Mesenteric fat pad (tissue), 1 donor: ENCODE measurements at regions not wholly inside any gene's neighbourhood (a gene's known extent, or its start where the extent isn't known, plus 50 kb on each side); places are given as distances from the start of the nearest gene placed in this dataset.

ENCODE experiments used
- DNase-seq: peaks from one replicate; pipeline ENCODE4 v3.0.0-alpha.2; 2020; ENCODE audit warnings: low spot score
- donor health status: DM: yes; HTN: yes; CAD: no.

DNA sequence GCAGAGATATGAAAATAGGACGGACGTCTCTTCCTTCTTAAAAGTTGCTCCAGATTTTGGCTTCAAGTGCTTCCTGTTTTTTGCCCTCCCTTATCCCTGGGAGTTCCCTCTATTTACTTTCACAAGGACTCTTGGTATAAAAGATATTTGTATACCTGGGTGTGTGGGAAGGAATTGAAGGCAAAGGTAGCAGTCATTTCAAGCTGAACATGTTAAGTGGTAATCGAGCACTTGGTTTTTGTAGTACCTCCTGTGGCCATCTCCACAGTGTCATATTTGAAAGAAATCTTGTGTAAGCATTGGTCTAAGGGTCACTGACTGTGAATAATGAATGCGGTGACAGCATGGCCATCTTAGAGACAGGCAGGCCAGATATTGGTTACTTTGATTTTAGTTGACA is 593.6 kb downstream of the MTRR start:
- no peak for DNase-seq

DNA sequence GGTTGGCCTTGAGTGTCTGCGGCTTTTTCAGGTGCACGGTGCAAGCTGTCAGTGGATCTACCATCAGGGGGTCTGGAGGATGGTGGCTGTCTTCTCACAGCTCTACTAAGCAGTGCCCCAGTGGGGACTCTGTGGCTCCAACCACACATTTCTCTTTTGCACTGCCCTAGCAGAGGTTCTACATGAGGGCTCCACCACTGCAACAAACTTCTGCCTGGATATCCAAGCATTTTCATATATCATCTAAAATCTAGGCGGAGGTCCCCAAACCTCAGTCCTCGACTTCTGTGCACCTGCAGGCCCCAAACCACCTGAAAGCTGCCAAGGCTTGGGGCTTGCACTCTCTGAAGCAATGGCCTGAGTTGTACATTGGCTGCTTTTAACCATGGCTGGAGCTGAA is 601.5 kb downstream of the MTRR start:
- no peak for DNase-seq

DNA sequence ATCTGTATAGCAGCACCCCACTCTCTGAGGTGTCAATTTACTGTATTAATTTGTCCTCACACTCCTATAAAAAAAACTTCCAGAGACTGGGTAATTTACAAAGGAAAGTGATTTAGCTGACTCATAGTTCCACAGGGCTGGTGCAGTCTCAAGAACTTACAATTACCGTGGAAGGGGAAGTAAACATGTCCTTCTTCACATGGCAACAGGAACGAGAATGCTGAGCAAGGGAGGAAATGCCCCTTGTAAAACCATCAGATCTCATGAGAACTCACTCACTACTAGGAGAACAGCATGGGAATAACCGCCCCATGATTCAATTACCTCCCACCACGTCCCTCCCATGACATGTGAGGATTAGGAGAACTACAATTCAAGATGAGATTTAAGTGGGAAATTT is 602.6 kb downstream of the MTRR start:
- no peak for DNase-seq

DNA sequence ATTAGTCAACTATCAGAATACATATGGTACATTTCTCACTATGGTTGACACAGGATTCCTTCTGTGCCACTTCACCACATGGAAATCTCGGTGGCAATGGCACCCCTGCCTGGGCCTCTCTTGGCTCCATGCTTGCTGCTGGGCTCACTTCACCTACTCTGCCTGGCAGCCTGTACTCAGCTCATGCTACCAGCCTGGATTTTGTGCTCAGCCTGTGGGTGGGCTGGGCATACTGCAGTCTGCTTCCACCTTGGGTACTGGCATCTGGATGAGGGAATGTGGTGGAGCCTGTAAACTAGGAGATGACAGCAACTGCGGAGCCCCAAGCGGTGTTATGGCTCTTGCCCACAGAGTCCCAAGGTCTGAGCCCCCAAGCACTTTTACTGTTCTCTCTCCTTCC is 604.1 kb downstream of the MTRR start:
- peak; percentile 64 for DNase-seq

DNA sequence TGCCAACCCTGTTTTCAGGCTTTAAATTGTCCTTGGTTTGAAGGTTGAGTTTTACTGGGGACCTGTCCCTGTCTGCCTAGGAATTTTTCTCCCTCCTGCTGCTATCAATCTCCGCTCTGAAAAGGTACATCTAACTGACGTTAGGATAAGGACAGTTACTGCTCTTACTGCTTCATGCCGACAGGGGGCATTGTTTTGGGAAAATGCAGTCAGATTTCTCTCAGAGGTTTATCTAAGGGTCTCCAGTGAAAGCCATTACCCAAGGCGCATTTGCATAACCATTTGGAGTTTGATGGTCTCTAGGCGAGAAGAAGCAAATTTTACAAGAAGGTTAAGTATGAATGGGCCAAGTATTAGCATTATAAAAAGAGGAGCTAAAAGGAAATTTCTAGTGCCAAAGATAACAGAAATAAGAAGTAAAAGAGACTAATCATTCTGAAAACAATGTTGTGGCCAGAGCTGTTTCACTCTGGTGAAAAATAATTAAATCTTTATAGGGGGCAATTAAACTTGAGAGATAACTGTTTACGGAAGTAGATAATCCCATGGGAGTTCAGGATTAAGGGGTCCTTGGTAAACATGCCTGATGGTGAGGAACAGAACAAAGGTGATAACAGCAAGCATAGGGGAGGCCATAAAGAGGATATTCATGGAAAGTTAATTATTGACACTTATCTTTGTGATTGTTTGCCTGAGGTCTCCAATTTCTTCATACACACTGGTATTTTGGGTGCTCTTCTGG is 605.0 kb downstream of the MTRR start:
- DNase-seq: no peak

DNA sequence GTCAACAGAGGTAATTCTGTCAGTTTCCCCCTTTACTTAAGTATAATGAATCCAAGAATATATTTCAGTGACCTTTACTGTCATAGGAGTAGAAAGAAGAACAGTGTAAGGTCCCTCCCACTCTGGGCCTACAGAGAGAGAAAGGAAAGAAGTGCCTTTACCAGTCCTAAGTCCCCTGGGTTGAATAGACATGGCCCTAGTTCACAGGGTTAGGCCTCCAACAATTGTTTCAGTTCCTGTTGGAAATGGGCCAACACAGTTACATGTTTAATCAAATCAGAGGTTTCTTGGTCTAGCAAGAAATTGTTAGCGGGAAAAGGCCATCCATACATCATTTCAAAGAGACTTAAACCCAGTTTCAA is 605.6 kb downstream of the MTRR start:
- no peak for DNase-seq

DNA sequence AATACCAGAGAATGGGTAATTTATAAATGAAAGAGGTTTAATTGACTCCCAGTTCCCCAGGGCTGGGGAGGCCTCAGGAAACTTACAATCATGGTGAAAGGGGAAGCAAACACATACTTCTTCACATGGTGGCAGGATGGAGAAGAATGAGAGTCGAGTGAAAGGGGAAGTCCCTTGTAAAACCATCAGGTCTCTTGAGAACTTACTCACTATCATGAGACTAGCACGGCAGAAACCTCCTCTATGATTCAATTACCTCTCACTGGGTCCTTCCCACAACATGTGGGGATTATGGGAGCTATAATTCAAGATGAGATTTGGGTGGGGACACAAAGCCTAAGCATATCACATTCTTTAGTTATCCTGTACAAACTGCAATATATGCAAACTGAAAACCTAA is 609.4 kb downstream of the MTRR start:
- no peak for DNase-seq

DNA sequence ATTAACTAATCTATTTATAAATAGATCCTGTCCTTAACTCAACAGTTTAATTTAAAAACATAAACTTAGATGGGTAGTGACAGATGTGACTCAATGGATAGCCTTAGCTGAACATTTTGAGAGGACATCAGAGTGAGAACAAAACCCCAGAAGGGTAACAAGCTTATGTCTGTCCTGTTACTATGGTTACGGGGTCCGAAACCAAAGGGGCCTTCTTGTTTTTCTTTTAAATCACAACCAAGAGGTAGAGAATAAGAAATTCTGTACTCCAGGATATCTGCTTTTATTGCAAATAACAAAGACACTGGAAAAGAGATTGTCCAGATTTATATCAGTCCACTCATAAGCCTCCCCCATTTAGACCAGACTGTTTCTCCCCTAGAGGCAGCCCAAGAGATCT is 612.1 kb downstream of the MTRR start:
- DNase-seq: no peak

DNA sequence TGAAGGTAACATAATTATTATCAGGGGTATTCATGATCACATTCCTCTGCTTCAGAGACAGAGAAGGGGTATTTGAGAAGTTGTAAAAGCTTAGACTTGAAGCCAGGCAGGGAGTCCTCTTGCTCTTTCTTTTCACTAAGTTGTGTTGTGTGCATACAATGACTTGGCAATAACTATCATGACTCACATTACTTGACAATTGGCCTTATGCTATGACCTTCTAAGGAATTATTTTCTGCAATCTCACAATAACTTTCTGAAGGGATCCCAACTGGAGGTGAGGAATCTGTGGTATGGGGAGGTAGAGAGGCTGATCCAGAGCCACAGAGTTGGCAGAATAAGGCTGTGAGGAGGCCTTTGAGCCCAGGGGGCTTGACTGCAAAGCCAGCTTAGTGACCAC is 622.3 kb downstream of the MTRR start:
- DNase-seq: no peak

DNA sequence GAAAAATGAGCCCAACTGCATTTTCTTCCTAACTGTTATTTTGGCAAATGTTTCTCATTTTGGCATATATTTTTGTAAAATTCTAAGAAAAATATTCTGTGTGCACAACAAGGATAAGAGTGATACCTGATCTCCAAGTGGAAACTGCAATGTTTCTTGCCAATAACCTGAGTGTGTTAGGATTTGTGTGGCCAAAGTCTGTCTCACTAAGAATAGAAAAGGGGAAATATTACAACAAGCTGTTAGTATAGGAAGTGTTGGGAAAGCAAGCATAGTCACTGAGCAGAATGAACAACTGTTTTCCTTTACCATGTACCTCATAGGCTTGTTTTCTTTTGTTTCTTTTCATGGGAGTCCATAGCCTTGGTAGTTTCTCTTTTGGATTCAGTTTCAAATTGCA is 624.2 kb downstream of the MTRR start:
- no peak for DNase-seq

DNA sequence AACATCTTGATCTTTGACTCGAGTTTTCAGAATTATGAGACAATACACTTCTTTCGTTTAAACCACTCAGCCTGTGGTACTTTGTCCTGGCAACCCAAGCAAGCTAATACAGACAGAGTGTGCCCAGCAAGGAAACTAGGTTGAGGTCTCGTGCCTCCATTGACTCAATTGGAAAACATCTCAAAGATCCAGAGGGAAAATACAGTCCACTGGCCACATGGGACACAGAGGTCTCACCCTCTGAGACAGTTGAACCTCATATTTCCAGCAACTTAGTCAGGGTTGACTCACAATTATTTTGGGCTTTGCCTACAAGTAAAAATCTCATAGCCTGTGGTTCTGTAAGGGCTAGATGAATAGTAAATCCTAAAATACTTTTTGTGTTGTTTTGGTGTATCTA is 631.5 kb downstream of the MTRR start:
- no peak for DNase-seq

DNA sequence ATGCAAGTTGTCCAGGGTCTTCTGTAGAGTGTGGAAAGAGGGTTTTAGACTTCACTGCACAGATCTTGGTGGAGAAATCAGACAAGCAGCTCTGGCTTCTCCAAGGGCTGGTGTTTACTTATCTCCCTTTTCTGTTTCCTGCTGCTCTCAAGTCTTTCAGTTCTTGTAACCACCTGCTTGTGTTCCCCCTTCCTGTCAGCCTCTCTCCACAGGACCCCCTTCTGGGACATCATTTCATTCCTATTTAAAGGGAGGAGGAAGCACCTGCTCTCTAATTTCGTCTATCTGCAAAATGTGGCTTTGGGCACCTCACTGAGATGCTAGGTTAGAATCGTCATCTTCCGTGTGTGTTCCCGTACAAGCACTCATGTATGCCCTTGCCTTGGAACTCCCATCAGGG is 636.2 kb downstream of the MTRR start:
- DNase-seq: no peak

DNA sequence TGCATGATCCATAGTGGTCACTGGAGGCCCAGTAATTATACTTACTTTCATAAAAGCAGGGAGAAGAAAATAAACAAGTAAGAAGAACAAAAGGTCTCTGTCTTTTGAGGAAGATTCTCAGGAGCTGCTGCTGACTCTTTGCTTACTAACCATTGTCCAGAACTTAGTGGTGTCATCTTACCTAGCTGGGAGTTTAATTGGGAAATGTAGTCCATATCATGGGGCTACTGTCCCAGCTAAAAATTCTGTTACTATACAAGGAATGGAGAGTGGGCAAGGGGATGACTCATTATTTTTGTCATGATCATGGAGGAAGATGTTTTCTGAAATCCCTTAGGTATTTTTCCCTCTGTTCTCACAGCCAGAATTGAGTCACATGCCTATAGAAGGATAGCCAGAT is 639.3 kb downstream of the MTRR start:
- DNase-seq: no peak

DNA sequence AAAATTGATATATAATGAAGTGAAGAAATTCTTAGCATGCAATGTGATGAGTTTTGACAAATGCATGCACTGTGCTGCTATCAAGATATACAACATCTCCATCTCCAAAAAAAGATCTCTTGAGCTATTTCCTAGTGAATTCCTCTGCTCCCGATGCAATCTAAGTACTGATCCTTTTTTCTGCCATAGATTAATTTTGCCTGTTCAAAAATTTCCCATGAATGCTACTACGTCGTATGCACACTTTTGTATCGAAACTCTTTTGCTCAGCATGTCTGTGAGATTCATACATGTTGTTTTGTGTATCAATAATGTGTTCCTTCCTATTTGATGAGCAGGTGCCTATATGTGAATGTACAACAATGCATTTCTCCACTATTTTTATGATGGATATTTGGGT is 647.4 kb downstream of the MTRR start:
- no peak for DNase-seq

DNA sequence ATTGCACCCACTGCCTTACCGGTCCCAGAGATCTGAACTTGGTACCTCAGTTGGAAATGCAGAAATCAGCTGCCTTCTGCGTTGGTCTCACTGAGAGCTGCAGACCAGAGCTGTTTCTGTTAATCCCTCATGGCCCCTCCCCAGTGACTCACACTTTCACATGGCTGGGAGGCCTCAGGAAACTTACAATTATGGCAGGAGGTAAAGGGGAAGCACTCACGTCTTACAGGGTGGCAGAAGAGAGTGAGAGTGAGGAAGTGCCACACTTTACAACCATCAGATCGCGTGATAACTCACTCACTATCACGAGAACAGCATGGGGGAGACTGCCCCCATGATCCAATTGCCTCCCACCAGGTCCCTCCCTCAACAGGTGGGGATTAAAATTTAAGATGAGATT is 648.5 kb downstream of the MTRR start:
- no peak for DNase-seq

DNA sequence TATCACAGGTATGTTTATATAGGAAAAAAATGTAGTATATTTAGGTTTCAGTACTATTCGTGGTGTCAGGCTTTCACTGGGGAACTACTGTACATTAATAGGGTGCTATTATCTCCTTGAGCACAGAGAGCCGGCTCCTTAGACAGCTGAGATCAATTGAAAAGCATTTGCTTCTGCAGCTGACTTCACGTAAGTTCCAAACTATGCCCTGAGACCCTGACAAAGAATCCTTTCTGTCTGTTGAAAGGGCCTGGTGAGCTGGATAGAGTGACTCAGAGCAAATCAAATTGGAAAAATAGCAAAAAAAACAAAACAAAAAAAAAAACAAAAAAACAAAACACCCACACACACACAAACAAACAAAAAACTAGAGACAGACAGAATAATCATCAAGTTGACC is 652.0 kb downstream of the MTRR start:
- no peak for DNase-seq

DNA sequence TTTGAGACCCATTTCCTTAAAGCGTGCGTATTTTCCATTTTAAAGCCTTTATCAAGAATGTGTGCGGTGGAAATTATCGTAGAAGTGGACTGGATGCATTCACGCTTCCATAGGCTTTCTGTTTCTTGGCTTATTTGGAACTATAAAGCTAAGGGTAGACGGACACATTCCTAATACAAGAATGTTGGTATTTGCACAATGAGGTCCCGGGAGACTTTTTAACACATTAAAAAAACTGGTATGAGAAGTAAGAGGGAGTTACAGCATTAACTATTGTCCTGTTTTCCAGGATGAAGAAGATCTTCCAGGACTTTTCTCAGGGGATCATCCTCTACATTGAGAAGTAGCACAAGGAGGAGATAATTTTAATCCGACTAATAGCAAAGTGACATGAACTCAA is 653.0 kb downstream of the MTRR start:
- no peak for DNase-seq

DNA sequence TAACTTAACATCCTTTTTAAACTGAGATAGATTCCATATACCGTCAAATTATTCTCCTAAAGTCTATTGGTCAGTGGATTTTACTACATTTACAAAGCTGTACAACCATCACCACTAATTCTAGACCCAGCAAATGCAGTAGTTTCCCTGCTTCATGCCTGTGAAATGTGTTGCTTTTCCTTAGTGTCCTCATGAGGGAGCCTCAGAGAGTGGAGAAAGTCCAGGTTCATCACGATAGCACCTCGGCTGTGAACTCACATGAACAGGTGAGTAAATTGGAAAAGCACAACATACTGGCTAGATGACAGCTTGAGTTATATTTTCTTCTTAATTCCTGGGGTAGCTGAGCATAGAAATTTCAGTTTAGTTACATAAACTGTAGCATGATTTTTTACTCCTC is 653.7 kb downstream of the MTRR start:
- no peak for DNase-seq

DNA sequence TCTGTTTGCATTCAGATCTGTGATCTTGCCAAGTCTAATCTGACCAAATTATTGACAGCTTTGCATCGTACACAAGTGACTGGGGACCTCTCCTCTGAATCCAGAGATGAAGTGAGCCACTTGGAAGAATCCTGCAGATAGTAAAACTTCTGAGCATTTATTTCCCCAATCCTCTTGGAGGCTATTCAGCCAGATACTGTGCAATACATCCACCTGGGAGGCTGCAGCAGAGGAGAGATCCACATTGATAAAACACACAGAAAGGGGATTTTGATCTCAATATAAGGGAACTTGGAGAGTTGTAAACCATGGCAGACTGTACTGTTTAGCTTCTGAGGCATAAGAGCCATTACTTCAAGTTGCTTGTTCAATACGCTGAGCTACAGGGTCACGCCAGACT is 654.6 kb downstream of the MTRR start:
- DNase-seq: no peak

DNA sequence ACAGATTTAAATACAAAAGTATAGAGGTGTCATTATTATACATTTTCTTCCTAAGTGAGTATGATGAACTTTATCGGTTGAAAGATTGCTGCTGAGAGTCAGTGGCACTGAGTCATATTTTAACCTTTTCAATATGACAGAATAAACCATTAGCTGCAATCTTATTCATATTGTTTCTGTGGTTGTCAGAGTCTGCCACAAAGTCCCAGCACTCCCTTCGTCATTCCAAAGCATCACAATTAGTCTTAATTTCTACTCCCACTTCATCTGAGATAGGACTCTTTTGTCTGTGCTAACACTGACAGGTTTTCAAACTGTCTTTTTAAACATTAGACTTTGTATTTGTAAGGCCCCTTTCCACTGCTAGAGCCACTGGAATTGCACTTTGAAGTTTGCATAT is 656.9 kb downstream of the MTRR start:
- no peak for DNase-seq

DNA sequence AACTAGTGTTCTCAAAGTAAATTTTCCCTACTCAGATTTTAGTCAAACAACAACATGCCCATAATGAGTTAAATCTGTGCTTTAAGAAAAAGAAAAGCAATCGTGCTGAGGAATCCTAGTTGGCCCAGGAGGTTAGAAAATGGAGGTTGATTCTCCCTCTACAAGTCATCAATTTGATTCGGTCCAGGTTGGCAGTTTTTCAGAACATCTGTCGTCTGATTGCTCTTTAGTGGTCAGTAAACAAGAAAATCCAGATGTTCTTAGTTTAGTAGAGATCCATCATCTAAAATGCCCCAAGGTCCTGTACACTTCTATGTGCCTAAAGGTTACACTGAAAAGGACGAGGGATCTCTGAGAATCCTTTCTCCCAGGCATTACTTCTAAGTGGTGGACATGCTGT is 659.2 kb downstream of the MTRR start:
- no peak for DNase-seq

DNA sequence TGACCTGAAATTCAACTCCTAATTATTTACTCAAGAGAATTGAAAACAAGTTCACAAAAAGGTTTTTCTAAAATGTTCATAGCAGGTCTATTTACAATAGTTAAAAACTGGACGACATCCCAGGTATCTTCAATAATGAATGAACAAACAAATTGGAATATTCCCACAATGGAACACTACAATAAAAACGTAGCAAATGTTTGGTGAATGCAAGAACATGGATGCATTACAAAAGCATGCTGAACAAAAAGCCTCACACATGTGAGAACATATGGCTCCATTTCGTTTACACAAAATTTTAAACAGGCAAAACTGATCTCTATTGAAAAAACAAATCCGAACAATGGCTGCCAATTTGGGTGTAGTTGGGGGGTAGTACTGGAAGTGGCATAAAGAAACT is 669.9 kb downstream of the MTRR start:
- no peak for DNase-seq

DNA sequence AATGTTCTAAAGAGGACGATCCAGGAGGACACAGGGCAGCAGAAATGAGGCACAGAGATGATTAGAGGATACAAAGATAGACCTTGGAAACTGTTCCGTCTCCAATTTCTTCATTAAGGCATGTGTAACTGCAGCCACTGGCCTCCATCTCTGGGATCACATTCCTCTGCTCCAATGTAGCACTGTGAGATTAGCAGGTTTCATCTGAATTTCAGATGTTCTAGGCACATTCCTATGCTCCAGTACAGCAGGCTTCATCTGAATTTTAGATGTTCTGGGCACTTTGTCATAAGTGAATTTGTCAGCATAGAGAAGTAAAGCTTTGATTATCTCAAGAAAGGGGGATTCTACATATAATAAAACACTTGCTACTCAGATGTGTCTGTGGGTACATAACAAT is 671.4 kb downstream of the MTRR start:
- no peak for DNase-seq

DNA sequence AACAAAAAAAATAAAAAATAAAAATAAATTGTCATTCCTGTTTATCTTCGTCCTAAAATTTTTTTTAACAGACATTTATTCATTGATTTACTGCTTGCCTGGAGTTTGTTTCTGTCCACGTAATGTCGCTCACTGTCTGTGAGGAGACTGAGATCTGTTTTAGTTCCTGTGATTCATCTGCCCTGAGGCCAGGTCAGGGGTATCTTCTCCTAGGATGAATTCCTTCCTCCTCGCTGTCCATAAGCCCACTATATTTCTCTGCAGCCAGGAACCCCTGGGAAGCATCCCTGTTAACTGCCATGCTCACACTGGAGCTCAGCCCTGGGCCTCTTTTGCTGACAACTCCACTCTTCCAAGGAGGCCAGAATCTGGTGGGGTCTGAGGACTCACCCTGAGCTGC is 682.0 kb downstream of the MTRR start:
- no peak for DNase-seq
